HT-29 (cell line): ENCODE measurements at regions not wholly inside any gene's neighbourhood (a gene's known extent, or its start where the extent isn't known, plus 50 kb on each side); places are given as distances from the start of the nearest gene placed in this dataset.
"Not testable (repeated sequence)": the region's sequence is repeated elsewhere in the genome, so short reads cannot be mapped to it uniquely, and the experiment has no call there.

Source experiments
- DNase-seq: peaks from one replicate; pipeline ENCODE4 v3.0.0-alpha.2; 2015; ENCODE audit warnings: low spot score

- DNase-seq, result peak; percentile 52
Observed at GRCh38 chr20:47440857-47441773, 60.6 kb upstream of the NCOA3 start.

- no peak for DNase-seq
Observed at GRCh38 chr20:47441774-47442150, 59.9 kb upstream of the NCOA3 start.

DNA sequence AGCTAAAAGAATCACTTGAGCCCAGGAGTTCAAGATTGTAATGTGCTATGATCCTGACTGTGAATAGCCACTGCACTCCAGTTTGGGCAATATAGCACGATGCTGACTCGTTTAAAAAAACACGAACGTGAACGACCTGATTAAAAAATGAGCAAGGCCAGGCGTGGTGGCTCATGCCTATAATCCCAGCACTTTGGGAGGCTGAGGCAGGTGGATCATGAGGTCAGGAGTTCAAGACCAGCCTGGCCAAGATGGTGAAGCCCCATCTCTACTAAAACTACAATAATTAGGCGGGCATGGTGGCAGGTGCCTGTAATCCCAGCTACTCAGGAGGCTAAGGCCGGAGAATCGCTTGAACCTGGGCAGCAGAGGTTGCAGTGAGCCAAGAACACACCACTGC lies 58.6 kb upstream of the NCOA3 start:
- DNase-seq, result not testable (repeated sequence)

DNA sequence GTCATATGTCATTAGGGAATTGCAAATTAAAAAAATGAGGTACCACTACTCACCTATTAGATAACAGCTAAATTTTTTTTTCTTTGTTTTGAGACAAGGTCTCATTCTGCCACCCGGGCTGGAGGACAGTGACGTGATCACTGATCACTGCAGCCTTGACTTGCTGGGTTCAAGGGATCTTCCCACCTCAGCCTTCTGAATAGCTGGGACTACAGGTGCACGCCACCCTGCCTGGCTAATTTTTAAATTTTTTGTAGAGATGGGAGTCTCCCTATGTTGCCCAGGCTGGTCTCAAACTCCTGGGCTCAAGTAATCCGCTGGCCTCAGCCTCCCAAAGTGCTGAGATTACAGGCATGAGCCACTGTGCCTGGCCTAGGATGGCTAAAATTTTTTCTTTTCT lies 57.1 kb upstream of the NCOA3 start:
- DNase-seq, result no peak

GRCh38 chr20:47445291-47445690 lies 56.4 kb upstream of the NCOA3 start:
- no peak for DNase-seq

GRCh38 chr20:47447350-47448296 lies 54.1 kb upstream of the NCOA3 start:
- DNase-seq, result not testable (repeated sequence)

DNA sequence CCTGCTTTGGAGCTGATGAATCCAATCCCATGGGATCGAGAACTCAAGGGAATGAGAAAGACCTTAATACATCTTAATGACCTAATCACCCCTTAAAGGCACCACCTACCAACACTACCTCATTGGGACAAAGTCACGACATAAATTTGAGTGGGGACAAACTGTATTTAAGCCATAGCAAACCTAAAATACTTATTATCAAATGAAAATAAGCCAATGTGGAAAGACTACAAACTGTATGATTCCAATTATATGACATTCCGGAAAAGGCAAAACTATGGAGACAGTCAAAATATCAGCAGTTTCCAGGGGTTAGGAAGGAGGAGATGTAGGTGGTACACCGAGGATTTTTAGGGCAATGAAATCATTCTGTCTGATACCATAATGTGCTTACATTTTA lies 53.3 kb upstream of the NCOA3 start:
- no peak for DNase-seq

GRCh38 chr20:47451602-47451904 lies 50.1 kb upstream of the NCOA3 start:
- no peak for DNase-seq
